Neural cell (in vitro differentiated cells): ENCODE measurements at regions not wholly inside any gene's neighbourhood (a gene's known extent, or its start where the extent isn't known, plus 50 kb on each side); places are given as distances from the start of the nearest gene placed in this dataset.

Source experiments
- H2AFZ ChIP-seq: fragments of 200-600, 300-800 bp; sonication (generic), shearing (Covaris generic); 2 replicates; pipeline ENCODE4 v1.6.0; 2014; ENCODE audit warnings: low read depth, mild to moderate bottlenecking, antibody characterized with exemption, low read length, moderate library complexity
- H3F3A ChIP-seq: fragments of 200-600 bp; shearing (Covaris generic); 2 replicates; pipeline ENCODE4 v1.6.1; 2016; ENCODE audit warnings: mild to moderate bottlenecking, moderate library complexity, mixed read lengths, antibody characterized with exemption, low read length; ENCODE audit not compliant: insufficient read depth, poor library complexity, severe bottlenecking
- H3K27ac ChIP-seq: fragments of 200-600, 300-800 bp; sonication (generic), shearing (Covaris generic); 2 replicates; pipeline ENCODE4 v1.5.1; 2014; ENCODE audit warnings: mild to moderate bottlenecking, low read length, moderate library complexity
- H3K27me3 ChIP-seq: fragments of 300-800, 200-600 bp; sonication (generic), shearing (Covaris generic); 2 replicates; pipeline ENCODE4 v1.6.0; 2014; ENCODE audit warnings: mild to moderate bottlenecking, low read depth, low read length, moderate library complexity; ENCODE audit not compliant: insufficient read depth
- H3K36me3 ChIP-seq: fragments of 300-800, 200-600 bp; sonication (generic), shearing (Covaris generic); 2 replicates; pipeline ENCODE4 v1.5.1; 2014; ENCODE audit warnings: mild to moderate bottlenecking, antibody characterized with exemption, low read length, moderate library complexity; ENCODE audit not compliant: insufficient read depth
- H3K4me2 ChIP-seq: fragments of 300-800, 200-600 bp; sonication (generic), shearing (Covaris generic); 2 replicates; pipeline ENCODE4 v1.6.0; 2014; ENCODE audit warnings: mild to moderate bottlenecking, low read length
- H3K4me3 ChIP-seq: fragments of 300-800, 200-600 bp; sonication (generic), shearing (Covaris generic); 2 replicates; pipeline ENCODE4 v1.5.1; 2014; ENCODE audit warnings: mild to moderate bottlenecking, low read length, moderate library complexity
- H3K79me2 ChIP-seq: fragments of 200-600 bp; shearing (Covaris generic); replicated peaks from 2 replicates; pipeline ENCODE4 v1.6.0; 2014; ENCODE audit warnings: mild to moderate bottlenecking, low read length, moderate library complexity; ENCODE audit not compliant: insufficient read depth
- H3K9ac ChIP-seq: fragments of 300-800, 200-600 bp; sonication (generic), shearing (Covaris generic); 2 replicates; pipeline ENCODE4 v1.6.1; 2016; ENCODE audit warnings: mild to moderate bottlenecking, low read length, mixed read lengths
- H3K9me2 ChIP-seq: fragments of 200-600 bp; shearing (Covaris generic); 2 replicates; pipeline ENCODE4 v1.6.1; 2016; ENCODE audit warnings: mild to moderate bottlenecking, low read length, mixed read lengths; ENCODE audit not compliant: insufficient read depth
- H3K9me3 ChIP-seq: fragments of 200-600, 300-800 bp; sonication (generic), shearing (Covaris generic); 2 replicates; pipeline ENCODE4 v1.6.1; 2016; ENCODE audit warnings: mild to moderate bottlenecking, mixed run types, low read length, moderate library complexity, mixed read lengths
- H4K20me1 ChIP-seq: fragments of 200-600 bp; shearing (Covaris generic); 2 replicates; pipeline ENCODE4 v1.6.1; 2016; ENCODE audit warnings: mild to moderate bottlenecking, mixed run types; ENCODE audit not compliant: insufficient read depth
- CTCF ChIP-seq: fragments of 450-650 bp; IDR thresholded peaks from 2 replicates; pipeline ENCODE4 v1.5.1; 2014; ENCODE audit warnings: antibody characterized with exemption, mild to moderate bottlenecking, moderate library complexity; ENCODE audit not compliant: poor library complexity, severe bottlenecking
- EP300 ChIP-seq: fragments of 450-650 bp; conservative IDR thresholded peaks from 2 replicates; pipeline ENCODE4 v1.6.1; 2014; ENCODE audit warnings: antibody characterized with exemption, mild to moderate bottlenecking, moderate library complexity; ENCODE audit not compliant: poor library complexity, severe bottlenecking
- EZH2 ChIP-seq: fragments of 200-600, 300-800 bp; shearing (Covaris generic), sonication (generic); IDR thresholded peaks from 2 replicates; pipeline ENCODE4 v1.6.1; 2014; ENCODE audit warnings: antibody characterized with exemption, low read length, borderline replicate concordance, mild to moderate bottlenecking; ENCODE audit not compliant: insufficient read depth, poor library complexity, severe bottlenecking
- MXI1 ChIP-seq: fragments of 450-650 bp; conservative IDR thresholded peaks from 2 replicates; pipeline ENCODE4 v1.6.1; 2014; ENCODE audit warnings: antibody characterized with exemption, mild to moderate bottlenecking; ENCODE audit not compliant: poor library complexity, severe bottlenecking
- POLR2AphosphoS5 ChIP-seq: IDR thresholded peaks from 2 replicates; pipeline ENCODE4 v1.6.1; 2012
- RAD21 ChIP-seq: fragments of 450-650 bp; conservative IDR thresholded peaks from 2 replicates; pipeline ENCODE4 v1.6.1; 2014; ENCODE audit warnings: antibody characterized with exemption, mild to moderate bottlenecking, moderate library complexity
- REST ChIP-seq: IDR thresholded peaks from 2 replicates; pipeline ENCODE4 v1.6.1; 2012; ENCODE audit warnings: borderline replicate concordance
- SMC3 ChIP-seq: fragments of 450-650 bp; conservative IDR thresholded peaks from 2 replicates; pipeline ENCODE4 v1.6.1; 2014; ENCODE audit warnings: antibody characterized with exemption, mild to moderate bottlenecking, moderate library complexity; ENCODE audit not compliant: poor library complexity
- TAF1 ChIP-seq: IDR thresholded peaks from 2 replicates; pipeline ENCODE4 v1.6.1; 2012; ENCODE audit warnings: low read depth

GRCh38 chr4:173913496-173913895 lies 370.0 kb downstream of the FBXO8 start:
- Histone ChIP-seq H3K9ac (no peak overlapping the region), H3K27ac (no peak overlapping the region), H3K4me2 (no peak overlapping the region), H3F3A (no peaks in the 10 kb centered on the region), H3K4me3 (no peak overlapping the region), H3K9me3 (no peaks in the 10 kb centered on the region), H3K27me3 (no peaks in the 10 kb centered on the region), H3K79me2 (no peaks in the 10 kb centered on the region), H3K9me2 (no peaks in the 10 kb centered on the region), H2AFZ (no peak overlapping the region), H4K20me1 (no peaks in the 10 kb centered on the region), H3K36me3 (no peaks in the 10 kb centered on the region)
- TF ChIP-seq RAD21 (no peak), CTCF (no peak), MXI1 (no peak), TAF1 (no peak), REST (no peak), SMC3 (no peak), POLR2AphosphoS5 (no peak), EZH2 (no peak), EP300 (no peak)

- Histone ChIP-seq H3K9ac (no peak overlapping the region), H3F3A (no peaks in the 10 kb centered on the region), H3K9me2 (no peaks in the 10 kb centered on the region), H3K4me2 (peak overlapping the region; percentile 16), H2AFZ (no peak overlapping the region), H3K27me3 (no peaks in the 10 kb centered on the region), H3K9me3 (no peaks in the 10 kb centered on the region), H3K79me2 (no peaks in the 10 kb centered on the region), H3K27ac (peak overlapping the region; percentile 67), H3K36me3 (no peaks in the 10 kb centered on the region), H3K4me3 (no peak overlapping the region), H4K20me1 (no peaks in the 10 kb centered on the region)
- TF ChIP-seq POLR2AphosphoS5 (no peak), RAD21 (no peak), CTCF (no peak), SMC3 (no peak), EP300 (peak; percentile 88), REST (peak; percentile 51), MXI1 (no peak), EZH2 (no peak)
Measured at GRCh38 chr4:173912384-173912783, 371.1 kb downstream of the FBXO8 start.
